WTC11 (cell line): ENCODE measurements at regions not wholly inside any gene's neighbourhood (a gene's known extent, or its start where the extent isn't known, plus 50 kb on each side); places are given as distances from the start of the nearest gene placed in this dataset.

Source experiments
- ATAC-seq: fragments of 200-7000 bp; cut with Tn5 transposase; 2 replicates; pipeline ENCODE4 v1.10.0; 2021; ENCODE audit warnings: mild to moderate bottlenecking, moderate library complexity
- CTCF ChIA-PET: fragments of 300-600 bp; sonication (Branson Sonifier 250); formaldehyde crosslinking; loops from one replicate; lab custom pipeline; 2021; ENCODE audit warnings: antibody characterized with exemption; lab: Charles Lee
- POLR2A ChIA-PET: fragments of 350-600 bp; sonication (Branson Sonifier 250); formaldehyde crosslinking; loops from one replicate; lab custom pipeline; 2021; ENCODE audit warnings: antibody characterized with exemption; lab: Charles Lee
- DNase-seq: peaks from one replicate; pipeline ENCODE4 v3.0.0; 2021; ENCODE audit warnings: low spot score
- H3K27ac Mint-ChIP-seq: 2 replicates; pipeline ENCODE4 v1.8.0; 2021; ENCODE audit warnings: mixed read lengths
- H3K27me3 Mint-ChIP-seq: 2 replicates; pipeline ENCODE4 v1.8.0; 2021; ENCODE audit warnings: low read depth, mild to moderate bottlenecking, moderate library complexity, mixed read lengths
- H3K36me3 Mint-ChIP-seq: 2 replicates; pipeline ENCODE4 v1.8.0; 2021; ENCODE audit warnings: mixed read lengths
- H3K4me1 Mint-ChIP-seq: 2 replicates; pipeline ENCODE4 v1.8.0; 2022; ENCODE audit warnings: mixed read lengths
- H3K4me3 Mint-ChIP-seq: 2 replicates; pipeline ENCODE4 v1.8.0; 2021; ENCODE audit warnings: mild to moderate bottlenecking, moderate library complexity, mixed read lengths
- H3K9me3 Mint-ChIP-seq: 2 replicates; pipeline ENCODE4 v1.8.0; 2021; ENCODE audit warnings: mixed read lengths
- ATF2 ChIP-seq: sonication (generic); formaldehyde crosslinking; IDR thresholded peaks from 2 replicates; pipeline ENCODE4 v1.8.1; 2022; ENCODE audit warnings: low read depth, missing genetic modification reagents, borderline replicate concordance
- CDX4 ChIP-seq: fragments of 250-450 bp; sonication (Bioruptor Pico); IDR thresholded peaks from 2 replicates; pipeline ENCODE4 v1.9.0; 2021; ENCODE audit warnings: moderate library complexity, mild to moderate bottlenecking, inconsistent platforms, borderline replicate concordance
- CREB1 ChIP-seq: sonication (generic); formaldehyde crosslinking; IDR thresholded peaks from 2 replicates; pipeline ENCODE4 v1.8.0; 2023; ENCODE audit warnings: mild to moderate bottlenecking, missing genetic modification reagents
- CREM ChIP-seq: sonication (generic); formaldehyde crosslinking; IDR thresholded peaks from 2 replicates; pipeline ENCODE4 v1.8.1; 2022; ENCODE audit warnings: mild to moderate bottlenecking, missing genetic modification reagents, moderate library complexity
- ELF4 ChIP-seq: sonication (generic); formaldehyde crosslinking; IDR thresholded peaks from 2 replicates; pipeline ENCODE4 v1.8.1; 2022; ENCODE audit warnings: low read depth, mild to moderate bottlenecking, moderate library complexity, missing genetic modification reagents
- FOXP1 ChIP-seq: sonication (generic); formaldehyde crosslinking; IDR thresholded peaks from 2 replicates; pipeline ENCODE4 v1.8.0; 2022; ENCODE audit warnings: missing genetic modification reagents, mild to moderate bottlenecking, moderate library complexity, borderline replicate concordance
- NFATC4 ChIP-seq: fragments of 250-450 bp; sonication (Bioruptor Pico); IDR thresholded peaks from 2 replicates; pipeline ENCODE4 v1.9.0; 2021; ENCODE audit warnings: mild to moderate bottlenecking
- NFE2L1 ChIP-seq: sonication (generic); formaldehyde crosslinking; IDR thresholded peaks from 2 replicates; pipeline ENCODE4 v1.8.1; 2023; ENCODE audit warnings: missing genetic modification reagents
- PRDM15 ChIP-seq: sonication (generic); formaldehyde crosslinking; IDR thresholded peaks from 2 replicates; pipeline ENCODE4 v1.8.0; 2022; ENCODE audit warnings: missing genetic modification reagents
- PRRX2 ChIP-seq: fragments of 250-450 bp; sonication (Bioruptor Pico); IDR thresholded peaks from 2 replicates; pipeline ENCODE4 v1.8.0; 2021; ENCODE audit warnings: mild to moderate bottlenecking
- SMAD4 ChIP-seq: sonication (generic); formaldehyde crosslinking; IDR thresholded peaks from 2 replicates; pipeline ENCODE4 v1.8.0; 2022; ENCODE audit warnings: mild to moderate bottlenecking, missing genetic modification reagents
- SOX15 ChIP-seq: fragments of 250-450 bp; sonication (Bioruptor Pico); IDR thresholded peaks from 2 replicates; pipeline ENCODE4 v1.9.0; 2021; ENCODE audit warnings: mild to moderate bottlenecking
- TCF7 ChIP-seq: sonication (generic); formaldehyde crosslinking; IDR thresholded peaks from 2 replicates; pipeline ENCODE4 v1.8.0; 2022; ENCODE audit warnings: mild to moderate bottlenecking, low read depth, missing genetic modification reagents, moderate library complexity
- ZBTB43 ChIP-seq: sonication (generic); formaldehyde crosslinking; IDR thresholded peaks from 2 replicates; pipeline ENCODE4 v1.8.1; 2023; ENCODE audit warnings: mild to moderate bottlenecking, missing genetic modification reagents
- ZNF396 ChIP-seq: fragments of 250-450 bp; sonication (Bioruptor Pico); IDR thresholded peaks from 2 replicates; pipeline ENCODE4 v1.8.0; 2021; ENCODE audit warnings: mild to moderate bottlenecking, moderate library complexity, borderline replicate concordance
- ZNF425 ChIP-seq: fragments of 250-450 bp; sonication (Bioruptor Pico); conservative IDR thresholded peaks from 2 replicates; pipeline ENCODE4 v1.9.0; 2021; ENCODE audit warnings: mild to moderate bottlenecking
- ZNF512 ChIP-seq: sonication (generic); formaldehyde crosslinking; IDR thresholded peaks from 2 replicates; pipeline ENCODE4 v1.8.1; 2022; ENCODE audit warnings: missing genetic modification reagents, borderline replicate concordance

- TF ChIP-seq PRDM15 (no peak), CREB1 (CRISPR knock-in tag) (no peak), ZNF425 (no peak)
- TF ChIP-seq, all 79 proteins: peak for 0
Observed at GRCh38 chr9:1154739-1155138, 104.6 kb downstream of the DMRT2 start (continued).

- Mint-ChIP-seq H3K27ac (no peak overlapping the region), H3K27me3 (no peaks in the 10 kb centered on the region), H3K36me3 (no peaks in the 10 kb centered on the region), H3K4me1 (no peaks in the 10 kb centered on the region), H3K4me3 (no peak overlapping the region), H3K9me3 (no peaks in the 10 kb centered on the region)
- DNase-seq, result no peak
- TF ChIP-seq ZNF512 (CRISPR knock-in tag) (no peak), CDX4 (no peak), NFE2L1 (CRISPR knock-in tag) (no peak), NFATC4 (CRISPR knock-in tag) (no peak), TCF7 (CRISPR knock-in tag) (no peak), CREB1 (CRISPR knock-in tag) (no peak), ATF2 (CRISPR knock-in tag) (no peak), SOX15 (CRISPR knock-in tag) (no peak), SMAD4 (CRISPR knock-in tag) (no peak), FOXP1 (CRISPR knock-in tag) (no peak), ELF4 (CRISPR knock-in tag) (no peak), CREM (no peak), ZNF396 (CRISPR knock-in tag) (no peak), ZBTB43 (no peak), PRRX2 (no peak)
- no peak for ATAC-seq
- CTCF ChIA-PET, result no interaction called here
- POLR2A ChIA-PET, result no interaction called here
Observed at GRCh38 chr9:1155602-1156001, 105.4 kb downstream of the DMRT2 start.
